ENCODE measurements at regions not wholly inside any gene's neighbourhood (a gene's known extent, or its start where the extent isn't known, plus 50 kb on each side); places are given as distances from the start of the nearest gene placed in this dataset.
"Not testable (repeated sequence)": the region's sequence is repeated elsewhere in the genome, so short reads cannot be mapped to it uniquely, and the experiment has no call there.

DNA sequence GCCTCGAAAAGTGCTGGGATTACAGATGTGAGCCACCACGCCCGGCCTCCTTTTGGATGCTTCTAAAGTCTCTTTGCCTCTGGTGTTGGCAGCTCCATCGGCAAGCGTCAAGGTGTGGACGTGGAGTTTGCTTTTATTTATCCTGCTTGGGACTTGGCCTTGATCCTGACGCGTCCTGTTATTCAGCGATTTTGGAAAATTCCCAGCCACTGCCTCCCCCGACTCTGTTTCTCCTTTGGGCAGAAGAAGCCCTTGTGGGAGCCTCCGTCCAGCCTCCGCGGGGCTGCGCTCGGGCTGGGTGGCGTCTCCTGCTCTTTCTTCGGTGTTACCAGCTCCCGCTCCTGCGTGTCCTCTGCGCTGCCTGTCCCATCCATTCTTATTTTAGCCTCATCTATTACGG, 151.7 kb downstream of the TMEM121 start:
- TF ChIP-seq, protein P1, sequence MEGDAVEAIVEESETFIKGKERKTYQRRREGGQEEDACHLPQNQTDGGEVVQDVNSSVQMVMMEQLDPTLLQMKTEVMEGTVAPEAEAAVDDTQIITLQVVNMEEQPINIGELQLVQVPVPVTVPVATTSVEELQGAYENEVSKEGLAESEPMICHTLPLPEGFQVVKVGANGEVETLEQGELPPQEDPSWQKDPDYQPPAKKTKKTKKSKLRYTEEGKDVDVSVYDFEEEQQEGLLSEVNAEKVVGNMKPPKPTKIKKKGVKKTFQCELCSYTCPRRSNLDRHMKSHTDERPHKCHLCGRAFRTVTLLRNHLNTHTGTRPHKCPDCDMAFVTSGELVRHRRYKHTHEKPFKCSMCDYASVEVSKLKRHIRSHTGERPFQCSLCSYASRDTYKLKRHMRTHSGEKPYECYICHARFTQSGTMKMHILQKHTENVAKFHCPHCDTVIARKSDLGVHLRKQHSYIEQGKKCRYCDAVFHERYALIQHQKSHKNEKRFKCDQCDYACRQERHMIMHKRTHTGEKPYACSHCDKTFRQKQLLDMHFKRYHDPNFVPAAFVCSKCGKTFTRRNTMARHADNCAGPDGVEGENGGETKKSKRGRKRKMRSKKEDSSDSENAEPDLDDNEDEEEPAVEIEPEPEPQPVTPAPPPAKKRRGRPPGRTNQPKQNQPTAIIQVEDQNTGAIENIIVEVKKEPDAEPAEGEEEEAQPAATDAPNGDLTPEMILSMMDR (conservative IDR thresholded peaks at IDR 0.05; ENCODE audit: low read depth in 2 of 2): not testable (repeated sequence)
- TF ChIP-seq POLR2AphosphoS5 (IDR thresholded peaks at IDR 0.05; ENCODE audit: low read depth); EZH2phosphoT487 (IDR thresholded peaks at IDR 0.05; ENCODE audit: unreplicated experiment); NANOG (IDR thresholded peaks at IDR 0.05; ENCODE audit: borderline replicate concordance); JUNB (IDR thresholded peaks at IDR 0.05; ENCODE audit: unreplicated experiment); EZH2 (IDR thresholded peaks at IDR 0.05; ENCODE audit: low read depth, unreplicated experiment); CREB1 (CRISPR knock-in tag; IDR thresholded peaks at IDR 0.05; ENCODE audit: low read depth); ZNF331 (CRISPR knock-in tag; IDR thresholded peaks at IDR 0.05; ENCODE audit: low read depth); ZNF114 (CRISPR knock-in tag; IDR thresholded peaks at IDR 0.05); STAT1 (IDR thresholded peaks at IDR 0.05; ENCODE audit: unreplicated experiment): not testable (repeated sequence)
- TF ChIP-seq, protein P2, sequence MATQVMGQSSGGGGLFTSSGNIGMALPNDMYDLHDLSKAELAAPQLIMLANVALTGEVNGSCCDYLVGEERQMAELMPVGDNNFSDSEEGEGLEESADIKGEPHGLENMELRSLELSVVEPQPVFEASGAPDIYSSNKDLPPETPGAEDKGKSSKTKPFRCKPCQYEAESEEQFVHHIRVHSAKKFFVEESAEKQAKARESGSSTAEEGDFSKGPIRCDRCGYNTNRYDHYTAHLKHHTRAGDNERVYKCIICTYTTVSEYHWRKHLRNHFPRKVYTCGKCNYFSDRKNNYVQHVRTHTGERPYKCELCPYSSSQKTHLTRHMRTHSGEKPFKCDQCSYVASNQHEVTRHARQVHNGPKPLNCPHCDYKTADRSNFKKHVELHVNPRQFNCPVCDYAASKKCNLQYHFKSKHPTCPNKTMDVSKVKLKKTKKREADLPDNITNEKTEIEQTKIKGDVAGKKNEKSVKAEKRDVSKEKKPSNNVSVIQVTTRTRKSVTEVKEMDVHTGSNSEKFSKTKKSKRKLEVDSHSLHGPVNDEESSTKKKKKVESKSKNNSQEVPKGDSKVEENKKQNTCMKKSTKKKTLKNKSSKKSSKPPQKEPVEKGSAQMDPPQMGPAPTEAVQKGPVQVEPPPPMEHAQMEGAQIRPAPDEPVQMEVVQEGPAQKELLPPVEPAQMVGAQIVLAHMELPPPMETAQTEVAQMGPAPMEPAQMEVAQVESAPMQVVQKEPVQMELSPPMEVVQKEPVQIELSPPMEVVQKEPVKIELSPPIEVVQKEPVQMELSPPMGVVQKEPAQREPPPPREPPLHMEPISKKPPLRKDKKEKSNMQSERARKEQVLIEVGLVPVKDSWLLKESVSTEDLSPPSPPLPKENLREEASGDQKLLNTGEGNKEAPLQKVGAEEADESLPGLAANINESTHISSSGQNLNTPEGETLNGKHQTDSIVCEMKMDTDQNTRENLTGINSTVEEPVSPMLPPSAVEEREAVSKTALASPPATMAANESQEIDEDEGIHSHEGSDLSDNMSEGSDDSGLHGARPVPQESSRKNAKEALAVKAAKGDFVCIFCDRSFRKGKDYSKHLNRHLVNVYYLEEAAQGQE (IDR thresholded peaks at IDR 0.05; ENCODE audit: unreplicated experiment): not testable (repeated sequence)
